GM21390 (cell line): ENCODE measurements at regions not wholly inside any gene's neighbourhood (a gene's known extent, or its start where the extent isn't known, plus 50 kb on each side); places are given as distances from the start of the nearest gene placed in this dataset.
"Not testable (repeated sequence)": the region's sequence is repeated elsewhere in the genome, so short reads cannot be mapped to it uniquely, and the experiment has no call there.

Source experiments
- ATAC-seq: cut with Tn5 transposase; IDR thresholded peaks from one replicate; pipeline ENCODE4 v1.9.1; 2021; ENCODE audit not compliant: unreplicated experiment

DNA sequence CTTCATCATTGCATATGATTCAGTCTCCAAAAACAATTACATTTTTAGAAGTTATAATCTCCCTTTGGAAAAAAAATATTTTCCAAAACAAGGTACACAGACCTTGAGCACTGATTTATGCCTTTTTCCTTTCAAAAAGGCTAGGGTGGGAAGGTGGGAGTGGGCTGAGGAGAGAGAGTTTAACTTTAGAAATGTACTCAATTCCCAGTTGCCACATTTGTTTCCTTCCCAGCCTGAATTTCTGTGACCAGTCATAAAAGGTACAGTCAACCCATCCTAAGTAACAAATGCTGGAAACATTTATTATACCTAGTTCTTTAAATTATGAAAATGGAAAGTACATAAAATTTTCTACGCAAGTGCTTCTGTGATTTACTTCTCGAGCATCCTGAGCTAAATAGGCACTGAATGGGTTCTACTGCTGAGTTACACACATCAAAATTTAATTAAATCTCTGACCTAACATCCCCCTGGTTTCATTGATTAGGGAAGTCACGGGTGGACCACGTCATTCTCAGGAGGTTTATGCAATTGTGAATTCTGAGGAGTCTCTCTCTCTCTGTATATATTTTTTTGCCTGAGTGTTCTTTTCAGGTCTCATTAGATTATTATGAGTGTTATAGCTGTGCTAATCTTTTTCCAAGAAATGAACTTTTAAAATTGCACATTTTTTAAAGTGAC is 371.8 kb downstream of the BTG1 start:
- ATAC-seq = no peak

DNA sequence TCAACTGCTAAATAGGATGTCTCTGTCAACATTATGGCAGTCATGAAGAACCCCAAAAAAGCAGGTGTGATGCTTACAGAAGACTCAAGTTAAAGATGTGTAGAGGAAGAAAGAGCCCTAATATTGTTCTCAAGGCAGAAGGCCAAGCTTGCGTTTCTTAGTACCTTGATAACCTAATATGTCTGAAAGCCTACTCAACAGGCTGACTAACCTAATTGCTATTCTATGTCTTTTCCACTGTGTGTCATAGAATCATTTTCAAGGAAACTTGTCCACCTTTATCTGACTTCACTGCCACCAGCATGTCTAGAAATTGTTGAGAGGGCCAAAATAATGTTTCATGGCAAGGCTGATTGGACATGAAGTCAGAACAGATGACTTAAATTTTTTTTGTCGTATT is 373.2 kb downstream of the BTG1 start:
- no peak for ATAC-seq

DNA sequence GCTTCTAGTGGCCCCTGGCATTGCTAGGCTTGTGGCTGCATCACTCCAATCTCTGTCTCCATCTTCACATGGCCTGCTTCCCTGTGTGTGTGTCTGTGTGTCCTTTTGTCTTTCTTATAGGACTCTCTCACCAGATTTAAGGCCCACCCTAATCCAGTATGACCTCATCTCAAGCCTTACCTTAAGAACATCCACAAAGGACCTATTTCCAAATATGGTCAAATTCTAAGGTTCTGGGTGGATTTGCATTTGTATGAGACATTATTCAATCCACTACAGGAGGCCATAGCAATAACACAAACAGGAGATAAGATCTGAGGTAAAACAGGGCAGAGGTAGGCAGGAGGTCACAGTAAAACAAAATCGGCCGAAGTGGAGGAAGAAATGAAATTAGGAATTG is 375.9 kb downstream of the BTG1 start:
- ATAC-seq = no peak

DNA sequence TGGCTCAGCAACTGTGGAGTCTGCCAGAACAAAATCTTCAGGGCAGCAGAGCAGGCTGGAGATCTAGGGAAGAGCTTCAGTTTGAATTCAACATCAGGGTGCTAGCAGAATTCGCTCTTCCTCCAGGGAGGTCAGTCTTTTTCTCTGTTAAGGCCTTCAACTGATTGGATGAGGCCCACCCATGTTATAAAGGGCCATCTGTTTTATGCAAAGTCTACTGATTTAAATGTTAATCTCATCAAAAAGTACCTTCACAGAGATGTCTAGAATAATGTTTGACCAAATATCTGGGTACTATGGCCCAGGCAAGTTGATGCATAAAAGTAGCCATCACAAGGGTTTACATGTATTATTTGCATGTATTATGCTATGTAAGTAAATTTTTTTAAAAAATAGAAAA is 378.4 kb downstream of the BTG1 start:
- no peak for ATAC-seq

DNA sequence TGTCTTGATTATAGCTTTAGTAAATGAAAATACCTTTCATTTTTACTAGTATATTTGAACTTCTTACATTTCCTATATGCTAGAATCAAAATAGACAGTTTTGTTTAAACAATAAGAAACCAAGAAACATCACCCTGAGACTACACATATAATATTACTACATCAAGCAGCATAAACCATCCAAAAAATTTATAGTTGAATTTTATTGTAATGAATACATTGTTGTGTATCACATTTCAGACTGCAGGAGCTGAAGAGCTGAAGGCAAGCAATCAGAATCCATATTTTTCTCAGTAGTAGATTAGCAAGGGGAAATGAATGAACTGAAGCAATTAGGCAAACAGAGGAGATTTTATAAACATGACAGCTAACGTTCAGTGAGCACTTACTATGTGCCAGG is 379.2 kb downstream of the BTG1 start:
- no peak for ATAC-seq

DNA sequence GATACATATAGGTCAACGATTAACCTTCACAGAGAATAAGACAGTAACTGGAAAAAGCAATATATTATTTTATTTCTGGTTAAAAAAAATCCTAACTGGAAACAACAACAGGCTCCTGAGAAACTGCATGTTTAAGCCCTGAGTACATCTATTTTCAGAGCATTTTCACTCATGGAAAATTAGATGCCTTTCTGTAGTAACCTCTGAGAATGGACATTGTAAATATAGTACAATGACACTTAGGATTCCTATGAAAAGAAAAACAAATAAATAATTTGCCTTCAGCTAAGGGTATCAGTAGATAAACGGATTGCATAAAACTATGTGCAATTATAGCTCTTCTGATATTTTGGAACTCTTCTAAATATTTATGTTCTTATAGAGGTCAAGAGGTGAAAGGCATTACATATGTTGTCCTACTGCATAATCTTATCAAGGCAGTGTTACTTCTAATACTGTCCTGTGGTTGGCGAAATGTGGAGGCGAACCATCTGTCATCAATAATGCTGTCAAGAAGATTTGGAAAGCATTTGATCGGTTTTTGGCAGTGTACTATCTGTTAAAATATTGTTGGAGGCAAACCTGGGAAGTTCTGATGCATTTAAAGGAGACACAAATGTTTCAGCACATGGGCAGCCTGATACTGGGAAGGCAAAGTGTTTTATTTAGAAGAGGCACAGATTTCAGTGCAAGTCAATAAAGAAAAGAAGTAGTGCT is 381.8 kb downstream of the BTG1 start:
- no peak for ATAC-seq

DNA sequence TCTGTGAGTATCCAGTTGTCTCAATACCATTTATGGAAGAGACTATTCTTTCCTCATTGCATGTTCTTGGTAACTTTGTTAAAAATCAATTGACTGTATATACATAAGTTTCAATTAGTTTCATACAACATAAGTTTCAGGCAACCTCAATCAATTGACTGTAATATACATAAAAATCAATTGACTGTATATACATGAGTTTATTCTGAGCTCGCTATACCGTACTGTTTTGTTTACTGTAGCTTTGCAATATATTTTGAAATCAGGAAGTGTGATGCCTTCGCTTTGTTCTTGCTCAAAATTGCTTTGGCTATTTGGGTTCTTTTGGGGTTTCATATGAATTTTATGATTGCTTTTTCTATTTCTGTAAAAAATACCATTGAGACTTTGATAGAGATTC is 392.0 kb downstream of the BTG1 start:
- no peak for ATAC-seq

DNA sequence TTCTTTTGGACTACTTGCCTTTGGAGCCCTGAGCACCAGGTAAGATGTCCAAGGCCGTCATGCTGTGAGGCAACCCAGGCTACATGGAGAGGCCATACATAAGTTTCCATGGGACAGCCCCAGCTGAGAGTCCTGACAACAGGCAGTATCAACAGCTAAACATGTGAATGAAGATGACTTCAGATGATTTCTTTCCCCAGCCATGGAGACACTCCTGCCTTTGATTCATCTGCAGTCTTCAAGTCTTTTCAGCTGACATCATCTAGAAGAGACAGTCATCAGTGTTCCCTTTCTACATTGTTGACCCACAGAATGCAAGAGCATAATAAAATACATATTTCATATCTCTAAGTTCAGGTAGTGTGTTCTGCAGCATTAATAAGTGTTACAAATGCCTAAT is 398.7 kb downstream of the BTG1 start:
- ATAC-seq = no peak

DNA sequence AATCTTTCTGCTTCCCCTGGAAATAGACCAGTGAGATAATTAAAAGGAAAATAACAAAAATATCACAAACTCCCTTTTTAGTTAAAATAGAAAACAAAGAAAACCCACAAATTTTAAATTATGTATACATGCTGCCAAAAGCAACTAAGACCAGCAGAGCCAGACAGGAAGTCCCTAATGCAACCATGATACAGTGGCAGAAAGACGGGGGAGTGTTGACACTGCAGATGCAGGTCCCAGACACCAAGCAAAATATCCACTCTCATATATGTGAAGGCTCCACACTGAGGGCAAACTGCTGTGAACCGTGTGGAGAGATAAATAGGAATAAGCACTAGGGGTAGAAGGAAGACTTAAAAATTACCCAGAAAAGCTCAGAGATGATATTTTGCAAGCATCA is 401.0 kb downstream of the BTG1 start:
- no peak for ATAC-seq

DNA sequence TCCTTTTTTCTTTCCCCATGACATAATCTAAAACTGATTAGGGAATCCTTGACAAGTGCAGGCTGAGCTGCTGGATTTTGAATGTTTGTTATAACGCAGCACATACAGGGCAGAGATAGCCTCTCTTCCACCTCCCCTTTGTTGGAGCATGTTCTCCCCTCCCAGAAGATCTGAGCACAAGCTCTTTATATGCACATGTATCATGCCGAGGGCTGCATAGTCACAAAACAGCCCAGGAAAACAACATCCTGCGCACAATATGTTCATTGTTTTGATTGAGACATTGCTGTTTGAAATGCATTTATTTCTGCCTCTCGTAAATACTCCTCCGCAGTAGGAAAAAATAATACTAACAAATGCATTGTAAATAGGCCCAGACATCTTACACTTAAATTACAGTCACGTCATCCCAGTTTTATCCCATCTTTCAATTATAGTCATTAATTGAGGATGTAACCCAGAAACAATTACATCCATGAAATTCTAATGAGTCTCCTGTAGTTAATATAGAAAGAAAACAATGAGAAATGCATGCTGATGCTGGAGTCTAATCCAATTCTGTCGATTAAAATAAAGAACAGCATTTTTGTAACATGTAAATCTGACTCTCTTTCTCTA is 401.8 kb downstream of the BTG1 start:
- ATAC-seq = no peak

DNA sequence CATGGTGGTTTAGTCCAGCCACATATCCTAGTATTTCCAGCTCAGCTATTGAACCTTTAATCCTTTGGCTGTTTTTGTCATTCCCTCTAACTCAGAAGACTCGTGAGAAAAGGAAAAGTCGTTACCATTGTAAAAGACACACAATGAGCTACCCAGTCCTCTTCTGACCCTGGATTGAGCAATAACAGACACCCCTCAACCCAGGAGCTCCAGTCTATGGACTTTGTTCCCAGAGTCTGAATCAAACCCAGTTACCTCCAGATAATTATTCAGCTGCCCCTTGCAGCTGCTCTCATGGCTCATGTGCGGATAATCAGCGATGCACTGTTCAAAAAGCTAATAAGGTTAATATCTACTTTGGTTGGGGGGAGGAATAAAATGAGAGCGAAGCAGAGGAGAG is 402.4 kb downstream of the BTG1 start:
- ATAC-seq = no peak

DNA sequence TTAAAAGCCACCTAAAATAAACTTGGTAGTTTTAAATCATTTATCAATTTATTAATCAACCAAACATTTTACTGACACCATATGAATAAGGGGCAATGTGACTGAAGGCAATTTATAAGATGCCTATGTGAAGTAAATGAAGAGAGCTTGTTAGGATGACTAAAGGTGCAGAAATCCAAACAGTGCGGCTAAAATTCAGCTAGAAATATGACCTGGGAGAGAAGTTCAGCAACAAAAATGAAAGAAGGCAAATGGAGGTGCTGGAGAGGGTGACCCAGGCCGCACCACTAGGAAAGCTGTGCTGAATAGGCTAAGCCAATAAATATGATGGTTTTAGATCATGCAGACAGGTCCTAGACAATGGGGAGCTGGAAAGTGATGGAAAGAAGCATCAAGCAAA is 403.7 kb downstream of the BTG1 start:
- ATAC-seq = no peak

DNA sequence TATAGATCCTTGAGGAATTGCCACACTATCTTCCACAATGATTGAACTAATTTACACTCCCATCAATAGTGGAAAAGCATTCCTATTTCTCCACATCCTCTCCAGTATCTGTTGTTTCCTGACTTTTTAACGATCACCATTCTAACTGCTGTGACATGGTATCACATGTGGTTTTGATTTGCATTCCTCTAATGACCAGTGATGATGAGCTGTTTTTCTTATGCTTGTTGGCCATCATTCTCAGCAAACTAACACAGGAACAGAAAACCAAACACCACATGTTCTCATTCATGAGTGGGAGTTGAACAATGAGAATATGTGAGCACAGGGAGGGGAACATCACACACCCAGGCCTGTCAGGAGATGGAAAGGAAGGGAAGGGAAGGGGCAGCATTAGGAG is 411.8 kb downstream of the BTG1 start:
- ATAC-seq = not testable (repeated sequence)

DNA sequence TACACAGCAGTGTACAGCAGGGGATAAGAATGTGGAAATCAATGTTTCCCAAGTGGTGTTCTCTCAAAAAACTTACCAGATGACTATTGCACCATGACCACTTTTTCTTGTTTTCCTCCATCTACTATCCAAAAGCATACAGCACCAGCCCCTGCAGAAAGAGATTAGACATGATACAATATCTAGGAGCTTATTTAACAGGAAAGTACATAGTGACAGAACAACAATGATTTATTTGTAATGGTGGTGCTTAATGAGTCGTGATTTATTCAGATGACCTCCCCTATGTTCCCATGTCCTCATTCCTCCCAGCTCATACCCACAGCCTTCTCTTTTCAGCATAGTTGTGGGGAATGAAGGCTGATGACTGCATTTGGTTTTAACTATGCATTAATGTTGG is 413.6 kb downstream of the BTG1 start:
- ATAC-seq = no peak

DNA sequence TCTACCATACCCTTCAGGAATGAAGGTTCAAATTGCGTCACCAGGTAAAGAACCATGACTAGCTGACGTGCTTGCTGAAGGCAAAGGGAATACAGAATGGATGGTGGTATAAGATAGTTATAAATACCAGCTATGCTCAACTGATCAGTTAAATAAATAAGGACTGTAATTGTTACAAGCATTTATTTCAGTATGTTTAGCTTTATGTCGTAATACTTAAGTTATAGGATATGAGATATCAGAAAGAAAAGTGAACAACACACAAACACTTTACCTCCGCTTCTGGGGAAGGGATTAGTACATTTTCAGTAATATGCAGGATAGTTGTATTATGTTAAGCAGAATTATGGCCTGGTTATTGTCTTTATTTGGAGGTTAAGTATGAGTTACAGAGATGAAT is 416.1 kb downstream of the BTG1 start:
- no peak for ATAC-seq

DNA sequence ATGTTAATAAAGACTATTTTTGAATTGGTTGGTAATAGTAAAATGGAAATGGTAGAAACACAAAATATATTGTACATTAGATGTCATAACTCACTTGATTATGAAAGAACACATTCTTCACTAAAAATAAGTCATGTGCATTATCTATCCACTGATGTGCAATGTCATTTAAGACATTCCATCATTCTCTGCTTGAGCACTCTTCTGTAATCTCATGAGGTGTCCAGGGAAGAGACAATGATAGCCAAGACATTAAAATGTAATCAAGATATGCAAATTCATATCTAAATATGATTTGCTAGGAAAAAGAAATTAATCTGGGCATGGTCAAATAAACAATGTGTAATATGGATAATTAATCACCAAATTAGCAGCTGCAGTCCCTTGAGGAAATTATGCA is 422.5 kb downstream of the BTG1 start:
- no peak for ATAC-seq

DNA sequence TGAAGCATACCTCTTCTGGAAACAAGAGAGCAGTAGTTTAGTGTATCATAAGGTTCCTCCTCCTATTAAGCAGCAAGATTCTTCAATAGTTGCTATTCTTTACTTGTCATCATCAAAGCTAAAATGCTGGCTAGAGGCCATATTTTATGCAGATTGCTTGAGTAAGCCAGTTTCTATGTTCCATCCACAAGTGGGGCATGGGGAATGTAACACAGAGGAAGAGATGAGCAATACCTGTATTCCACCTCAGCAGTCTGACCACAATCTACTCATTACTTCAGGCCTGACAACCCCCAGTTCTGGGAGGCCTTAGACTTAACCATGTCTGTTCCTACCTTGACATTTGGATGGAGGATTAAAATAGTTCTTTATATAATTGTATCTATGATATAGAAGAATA is 423.6 kb downstream of the BTG1 start:
- ATAC-seq = no peak

DNA sequence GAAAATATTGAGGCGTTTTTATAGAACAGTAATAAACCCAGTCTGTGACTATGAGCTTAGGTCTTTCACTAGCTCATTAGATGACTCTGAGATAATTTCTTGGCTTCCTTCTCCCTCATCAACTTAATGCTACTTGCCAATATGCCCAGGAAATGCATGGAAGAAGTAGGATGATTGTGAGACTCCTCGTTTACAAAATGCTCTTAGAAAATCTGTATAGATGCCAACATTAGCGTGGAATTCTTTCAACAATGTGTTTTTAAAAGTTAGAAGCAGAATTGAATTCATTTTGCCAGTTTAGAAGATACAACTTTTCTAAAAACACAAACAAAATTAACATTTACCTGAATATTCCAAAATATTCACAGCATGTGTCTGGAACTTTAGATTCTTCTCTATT is 424.6 kb downstream of the BTG1 start:
- ATAC-seq = no peak

DNA sequence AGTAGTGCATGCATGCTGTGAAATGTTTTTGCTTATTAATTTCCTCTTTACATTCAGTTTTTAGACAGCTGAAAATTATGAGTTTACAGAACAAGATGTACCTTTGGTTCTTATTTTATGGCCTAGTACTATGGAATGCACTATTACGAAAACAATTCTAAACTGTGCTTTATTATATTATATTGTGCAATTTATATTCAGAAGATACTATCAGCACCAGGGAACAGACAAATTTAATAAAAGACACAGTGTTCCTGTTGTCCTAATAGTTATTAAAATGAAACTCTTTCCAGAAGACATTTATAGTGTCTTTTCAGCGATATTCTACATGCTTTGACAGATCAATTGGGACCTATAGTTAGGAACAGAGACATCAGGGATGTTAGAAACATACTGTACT is 427.3 kb downstream of the BTG1 start:
- no peak for ATAC-seq

DNA sequence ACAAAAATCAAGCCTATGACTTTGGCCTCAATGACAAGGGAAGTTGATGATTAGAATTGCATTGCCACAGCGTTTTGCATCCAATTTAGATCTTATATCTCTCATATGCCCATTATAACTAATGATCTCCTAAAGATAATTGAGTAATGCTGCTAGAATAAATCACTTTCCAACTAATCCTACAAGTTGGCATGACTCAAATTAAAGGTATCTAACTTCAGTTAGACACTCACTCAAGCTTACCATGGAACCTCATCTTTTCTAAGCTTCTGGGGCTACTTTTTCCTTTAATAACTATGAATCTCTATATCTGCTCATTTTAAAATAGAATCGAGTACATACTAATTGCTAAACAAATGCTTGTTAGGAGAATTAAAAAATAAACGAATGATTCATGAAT is 427.8 kb downstream of the BTG1 start:
- no peak for ATAC-seq

DNA sequence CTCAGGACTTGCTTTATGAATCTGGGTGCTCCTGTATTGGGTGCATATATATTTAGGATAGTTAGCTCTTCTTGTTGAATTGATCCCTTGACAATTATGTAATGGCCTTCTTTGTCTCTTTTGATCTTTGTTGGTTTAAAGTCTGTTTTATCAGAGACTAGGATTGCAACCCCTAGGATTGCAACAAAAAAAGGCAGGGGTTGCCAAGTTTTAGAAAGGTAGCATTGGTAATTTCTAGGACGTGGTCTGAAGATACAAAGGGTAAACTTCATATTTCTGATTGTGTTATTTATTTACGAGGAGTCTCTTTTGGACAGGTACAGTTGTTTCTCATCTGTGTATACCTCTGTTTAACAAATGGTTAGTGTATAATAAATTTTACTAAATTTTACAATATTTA is 433.7 kb downstream of the BTG1 start:
- ATAC-seq = not testable (repeated sequence)

DNA sequence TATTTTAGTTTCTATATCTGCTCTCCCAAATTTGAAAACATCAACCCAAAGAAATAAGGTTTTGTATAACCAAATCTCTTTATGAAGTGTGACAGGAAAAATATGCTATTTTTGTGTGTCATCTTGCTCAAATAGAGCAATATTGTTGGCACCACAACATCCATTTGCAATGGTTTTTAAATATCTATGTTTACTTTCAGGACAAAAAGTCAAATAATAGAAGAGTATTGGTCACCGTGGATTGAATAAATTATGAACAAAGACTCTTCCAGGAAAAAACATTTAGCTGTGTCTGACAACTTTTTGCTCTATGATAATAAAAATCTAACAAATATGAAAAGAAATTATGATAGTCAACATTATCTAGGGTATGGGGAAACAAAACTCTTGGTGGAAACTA is 439.2 kb downstream of the BTG1 start:
- ATAC-seq = no peak

DNA sequence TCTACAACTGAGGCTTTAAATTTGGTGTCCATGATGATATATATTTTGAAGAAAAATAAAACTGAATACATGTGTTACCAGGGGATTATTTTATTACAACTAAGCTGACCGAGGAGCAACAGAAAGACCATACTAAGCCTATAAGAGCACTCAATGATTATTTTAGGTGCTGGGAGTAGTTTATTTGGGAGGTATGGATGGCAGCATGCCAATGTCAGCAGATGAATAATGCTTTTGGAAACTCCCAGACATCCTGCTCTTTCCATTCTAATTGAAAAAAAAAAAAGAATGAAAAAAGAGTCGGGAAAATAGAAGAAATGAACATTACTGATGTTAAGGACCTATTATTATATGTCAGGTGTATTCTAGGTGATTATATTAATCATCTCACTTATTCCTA is 441.2 kb downstream of the BTG1 start:
- no peak for ATAC-seq
